ENCODE measurements at regions not wholly inside any gene's neighbourhood (a gene's known extent, or its start where the extent isn't known, plus 50 kb on each side); places are given as distances from the start of the nearest gene placed in this dataset.
A peak's percentile ranks its signal among the peaks of the same experiment; 100 is the strongest.

GRCh38 chr6:119673741-119674140 is 324.2 kb upstream of the MAN1A1 start:
- Histone ChIP-seq H4K20me1 (ENCODE audit: control insufficient read depth, extremely low read depth, insufficient read depth, low read length) (no peaks in the 10 kb centered on the region), H3K36me3 (ENCODE audit: control insufficient read depth in 2 of 2, extremely low read depth in 1 of 2, insufficient read depth in 2 of 2, low read length in 2 of 2) (no peaks in the 10 kb centered on the region), H3K79me2 (ENCODE audit: control insufficient read depth, insufficient read depth, low read length) (no peaks in the 10 kb centered on the region), H3K27me3 (ENCODE audit: control insufficient read depth, extremely low read depth, insufficient read depth, low read length) (no peaks in the 10 kb centered on the region), H3K27ac (ENCODE audit: control insufficient read depth, insufficient read depth, low read length) (no peak overlapping the region), H2AFZ (ENCODE audit: control insufficient read depth, low read length) (no peak overlapping the region), H3K9me3 (ENCODE audit: control insufficient read depth, low read depth, low read length) (no peaks in the 10 kb centered on the region), H3K9me1 (ENCODE audit: control insufficient read depth, extremely low read depth, insufficient read depth, low read length) (no peaks in the 10 kb centered on the region), H3K4me1 (ENCODE audit: control insufficient read depth, extremely low read depth, insufficient read depth, low read length) (no peaks in the 10 kb centered on the region), H3K9ac (ENCODE audit: control insufficient read depth, extremely low read depth, insufficient read depth, low read length) (no peak overlapping the region), H3K4me3 (ENCODE audit: control insufficient read depth in 2 of 3, extremely low read depth in 1 of 3, insufficient read depth in 2 of 3, low read depth in 1 of 3, low read length in 3 of 3) (no peak overlapping the region), H3K4me2 (ENCODE audit: control insufficient read depth, extremely low read depth, insufficient read depth, low read depth, low read length) (no peak overlapping the region)
- TF ChIP-seq EZH2 (IDR thresholded peaks at IDR 0.05; ENCODE audit: low read length): no peak
- TF ChIP-seq CTCF (optimal IDR thresholded peaks at IDR 0.05 in 1 of 3, IDR thresholded peaks at IDR 0.05 in 1 of 3, conservative IDR thresholded peaks at IDR 0.05 in 1 of 3; ENCODE audit: extremely low read depth in 1 of 3, insufficient read depth in 2 of 3, low read length in 3 of 3): no peak
- DNase-seq (ENCODE audit: low read depth, low spot score) (no peak), FAIRE-seq (no peak)
- dilution Hi-C loops (cut with MboI; ENCODE audit: extremely low pct_ligation_motif_present, low sequenced_read_pairs): no loop called here

GRCh38 chr6:119672725-119673124 is 323.2 kb upstream of the MAN1A1 start:
- Histone ChIP-seq H3K27me3 (ENCODE audit: control insufficient read depth, extremely low read depth, insufficient read depth, low read length) (no peaks in the 10 kb centered on the region), H3K27ac (ENCODE audit: control insufficient read depth, insufficient read depth, low read length) (no peak overlapping the region), H2AFZ (ENCODE audit: control insufficient read depth, low read length) (no peak overlapping the region), H3K9me1 (ENCODE audit: control insufficient read depth, extremely low read depth, insufficient read depth, low read length) (no peaks in the 10 kb centered on the region), H3K79me2 (ENCODE audit: control insufficient read depth, insufficient read depth, low read length) (no peaks in the 10 kb centered on the region), H3K36me3 (ENCODE audit: control insufficient read depth in 2 of 2, extremely low read depth in 1 of 2, insufficient read depth in 2 of 2, low read length in 2 of 2) (no peaks in the 10 kb centered on the region), H3K9ac (ENCODE audit: control insufficient read depth, extremely low read depth, insufficient read depth, low read length) (no peak overlapping the region), H3K4me3 (ENCODE audit: control insufficient read depth in 2 of 3, extremely low read depth in 1 of 3, insufficient read depth in 2 of 3, low read depth in 1 of 3, low read length in 3 of 3) (no peak overlapping the region), H3K9me3 (ENCODE audit: control insufficient read depth, low read depth, low read length) (no peaks in the 10 kb centered on the region), H3K4me1 (ENCODE audit: control insufficient read depth, extremely low read depth, insufficient read depth, low read length) (no peaks in the 10 kb centered on the region), H4K20me1 (ENCODE audit: control insufficient read depth, extremely low read depth, insufficient read depth, low read length) (no peaks in the 10 kb centered on the region), H3K4me2 (ENCODE audit: control insufficient read depth, extremely low read depth, insufficient read depth, low read depth, low read length) (no peak overlapping the region)
- FAIRE-seq (peak; percentile 5), DNase-seq (ENCODE audit: low read depth, low spot score) (no peak)
- dilution Hi-C loops (cut with MboI; ENCODE audit: extremely low pct_ligation_motif_present, low sequenced_read_pairs): no loop called here
- TF ChIP-seq CTCF (optimal IDR thresholded peaks at IDR 0.05 in 1 of 3, IDR thresholded peaks at IDR 0.05 in 1 of 3, conservative IDR thresholded peaks at IDR 0.05 in 1 of 3; ENCODE audit: extremely low read depth in 1 of 3, insufficient read depth in 2 of 3, low read length in 3 of 3) (no peak), EZH2 (IDR thresholded peaks at IDR 0.05; ENCODE audit: low read length) (no peak)

All from keratinocyte (primary cell).